ENCODE measurements at regions not wholly inside any gene's neighbourhood (a gene's known extent, or its start where the extent isn't known, plus 50 kb on each side); places are given as distances from the start of the nearest gene placed in this dataset.

- TF ChIP-seq CTCF (conservative IDR thresholded peaks at IDR 0.05; ENCODE audit: low read length) (no peak), EZH2phosphoT487 (IDR thresholded peaks at IDR 0.05; ENCODE audit: borderline replicate concordance) (no peak)
Observed at GRCh38 chr13:106696140-106696539, 128.2 kb upstream of the ARGLU1 start.
